SJSA1 (cell line): ENCODE measurements at regions not wholly inside any gene's neighbourhood (a gene's known extent, or its start where the extent isn't known, plus 50 kb on each side); places are given as distances from the start of the nearest gene placed in this dataset.
"Not testable (repeated sequence)": the region's sequence is repeated elsewhere in the genome, so short reads cannot be mapped to it uniquely, and the experiment has no call there.

Source experiments
- DNase-seq, 2 experiments: peaks; one replicate each; pipeline ENCODE4 v3.0.0-alpha.2; 2015 to 2020; ENCODE audit warnings: low spot score in 2 of 2, low read depth in 1 of 2
- H3K27ac ChIP-seq: fragments of 250-450 bp; sonication (Bioruptor Pico); 2 replicates; pipeline ENCODE4 v1.5.1; 2020; ENCODE audit warnings: mild to moderate bottlenecking, moderate library complexity
- H3K27me3 ChIP-seq: fragments of 250-450 bp; sonication (Bioruptor Pico); replicated peaks from 2 replicates; pipeline ENCODE4 v1.5.1; 2020; ENCODE audit warnings: mild to moderate bottlenecking, moderate library complexity
- H3K36me3 ChIP-seq: fragments of 250-450 bp; sonication (Bioruptor Pico); 2 replicates; pipeline ENCODE4 v1.5.1; 2020; ENCODE audit warnings: mild to moderate bottlenecking
- H3K4me1 ChIP-seq: fragments of 250-450 bp; sonication (Bioruptor Pico); replicated peaks from 2 replicates; pipeline ENCODE4 v1.6.1; 2021; ENCODE audit warnings: mild to moderate bottlenecking
- H3K4me3 ChIP-seq: fragments of 250-450 bp; sonication (Bioruptor Pico); 2 replicates; pipeline ENCODE4 v1.5.1; 2020; ENCODE audit warnings: mild to moderate bottlenecking
- H3K9me3 ChIP-seq: fragments of 250-450 bp; sonication (Bioruptor Pico); replicated peaks from 2 replicates; pipeline ENCODE4 v1.5.1; 2020; ENCODE audit warnings: mild to moderate bottlenecking

DNA sequence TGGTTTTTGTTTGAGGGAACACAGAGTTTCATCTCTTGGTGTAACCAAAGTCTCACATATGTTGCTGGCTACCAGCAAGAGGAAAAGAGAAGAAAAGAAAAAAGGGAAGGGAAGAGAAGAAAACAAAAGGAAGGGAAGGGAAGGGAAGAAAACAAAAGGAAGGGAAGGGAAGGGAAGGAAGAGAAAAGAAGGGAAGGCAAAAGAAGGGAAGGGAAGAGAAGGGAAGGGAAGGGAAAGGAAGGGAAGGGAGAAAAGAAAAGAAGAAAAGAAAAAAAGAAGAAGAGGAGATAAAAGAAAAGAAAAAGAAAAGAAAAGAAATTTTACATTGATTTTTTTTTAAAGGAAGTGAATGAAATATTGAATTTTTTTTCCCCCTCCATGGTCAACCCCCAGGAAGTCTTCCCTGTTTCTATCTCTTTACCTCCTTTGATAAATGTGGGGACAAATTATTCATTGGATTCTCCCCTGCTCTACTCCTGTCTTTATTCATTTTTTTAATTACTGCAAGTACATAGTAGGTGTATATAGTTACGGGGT is 228.0 kb downstream of the SHOX start:
- H3K27ac ChIP-seq: no peak overlapping the region
- no peak for DNase-seq
- H3K9me3 ChIP-seq: peaks cover 3% of the 10 kb centered on the region; the same call in 1 of the 2 replicates
- H3K27me3 ChIP-seq: no peaks in the 10 kb centered on the region
- no peak overlapping the region for H3K4me3 ChIP-seq
- H3K4me1 ChIP-seq: no peaks in the 10 kb centered on the region
- H3K36me3 ChIP-seq: no peaks in the 10 kb centered on the region

- H3K4me3 ChIP-seq: no peak overlapping the region
- H3K9me3 ChIP-seq: peaks cover 6% of the 10 kb centered on the region; the same call in 1 of the 2 replicates
- no peak for DNase-seq
- no peaks in the 10 kb centered on the region for H3K36me3 ChIP-seq
- no peaks in the 10 kb centered on the region for H3K27me3 ChIP-seq
- no peaks in the 10 kb centered on the region for H3K4me1 ChIP-seq
- no peak overlapping the region for H3K27ac ChIP-seq
Observed at GRCh38 chrX:857376-857775, 226.8 kb downstream of the SHOX start.

DNA sequence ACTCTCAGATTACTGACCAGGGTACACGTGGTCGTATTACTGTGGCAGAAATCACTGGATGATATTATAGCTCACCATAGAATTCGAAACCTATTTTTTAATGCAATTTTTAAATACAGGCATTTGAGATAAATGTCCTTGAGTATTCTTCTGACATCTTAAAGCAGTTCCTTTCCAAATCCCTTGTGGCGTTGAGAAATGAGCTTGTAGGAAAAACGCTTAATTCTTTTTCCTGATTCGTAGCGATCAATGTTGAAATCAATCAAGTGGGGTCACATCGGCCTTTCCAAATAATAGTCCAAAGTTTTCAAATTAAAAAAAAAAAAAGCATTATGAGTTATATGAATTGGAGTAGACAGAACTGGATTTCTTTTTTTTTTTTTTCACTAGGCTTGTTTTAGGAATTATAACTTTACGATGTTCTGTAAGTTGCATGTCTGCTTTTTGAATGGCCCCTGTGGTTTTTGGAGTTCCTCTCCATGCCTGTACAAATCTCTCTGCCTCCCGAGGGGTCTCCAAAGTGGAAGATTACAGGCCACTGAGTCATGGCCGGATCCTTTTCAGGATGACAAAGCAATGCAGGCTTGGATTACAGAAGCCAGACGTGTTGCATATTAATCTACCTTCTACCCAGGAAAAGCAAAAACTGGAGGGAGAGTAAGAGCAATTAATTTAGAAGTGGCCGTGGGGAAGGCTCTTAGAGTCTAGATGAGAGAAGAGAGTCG is 226.1 kb downstream of the SHOX start:
- Histone ChIP-seq H3K27me3 (no peaks in the 10 kb centered on the region), H3K27ac (no peak overlapping the region), H3K4me1 (no peaks in the 10 kb centered on the region), H3K36me3 (no peaks in the 10 kb centered on the region), H3K9me3 (peaks cover 6% of the 10 kb centered on the region; the same call in 1 of the 2 replicates), H3K4me3 (no peak overlapping the region)
- DNase-seq: no peak

GRCh38 chrX:853304-853703 is 222.7 kb downstream of the SHOX start:
- no peak for DNase-seq
- no peaks in the 10 kb centered on the region for H3K4me1 ChIP-seq
- no peaks in the 10 kb centered on the region for H3K27me3 ChIP-seq
- no peaks in the 10 kb centered on the region for H3K36me3 ChIP-seq
- no peak overlapping the region for H3K4me3 ChIP-seq
- H3K27ac ChIP-seq: no peak overlapping the region
- peaks cover 6% of the 10 kb centered on the region; the same call in 1 of the 2 replicates for H3K9me3 ChIP-seq

- no peaks in the 10 kb centered on the region for H3K36me3 ChIP-seq
- H3K4me3 ChIP-seq: no peak overlapping the region
- peaks cover 6% of the 10 kb centered on the region; the same call in 1 of the 2 replicates for H3K9me3 ChIP-seq
- H3K27me3 ChIP-seq: no peaks in the 10 kb centered on the region
- H3K4me1 ChIP-seq: no peaks in the 10 kb centered on the region
- DNase-seq: no peak
- no peak overlapping the region for H3K27ac ChIP-seq
Observed at GRCh38 chrX:850471-850916, 219.9 kb downstream of the SHOX start.

DNA sequence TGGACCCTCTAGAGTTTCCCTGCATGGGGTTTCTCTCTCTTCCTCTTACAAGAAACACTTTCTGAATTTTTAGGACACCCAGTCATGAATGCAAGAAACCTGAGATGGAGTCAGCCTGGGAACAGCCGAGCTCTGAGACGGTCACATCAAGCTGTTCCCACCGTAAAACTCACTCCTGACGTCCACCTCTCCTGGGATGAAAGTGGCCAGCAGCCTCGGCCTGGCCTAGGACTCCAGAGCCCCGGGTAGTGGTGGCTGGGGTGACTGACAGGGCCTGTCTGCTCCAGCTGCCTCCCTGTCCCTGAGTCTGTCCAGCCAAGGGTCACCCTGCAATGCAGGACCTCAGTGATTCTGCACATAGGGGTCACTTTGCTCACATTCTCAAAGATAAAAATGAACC is 217.8 kb downstream of the SHOX start:
- H3K9me3 ChIP-seq: peaks cover under 1% of the 10 kb centered on the region; the same call in 1 of the 2 replicates
- H3K27ac ChIP-seq: no peak overlapping the region
- DNase-seq: no peak
- no peaks in the 10 kb centered on the region for H3K36me3 ChIP-seq
- no peak overlapping the region for H3K4me3 ChIP-seq
- no peaks in the 10 kb centered on the region for H3K27me3 ChIP-seq
- H3K4me1 ChIP-seq: no peaks in the 10 kb centered on the region

- Histone ChIP-seq H3K27ac (no peak overlapping the region), H3K4me3 (no peak overlapping the region), H3K36me3 (no peaks in the 10 kb centered on the region), H3K4me1 (no peaks in the 10 kb centered on the region), H3K9me3 (no peaks in the 10 kb centered on the region), H3K27me3 (no peaks in the 10 kb centered on the region)
- no peak for DNase-seq
Observed at GRCh38 chrX:843306-843705, 212.7 kb downstream of the SHOX start.

- H3K36me3 ChIP-seq: no peaks in the 10 kb centered on the region
- H3K27me3 ChIP-seq: no peaks in the 10 kb centered on the region
- no peaks in the 10 kb centered on the region for H3K4me1 ChIP-seq
- no peaks in the 10 kb centered on the region for H3K9me3 ChIP-seq
- no peak overlapping the region for H3K27ac ChIP-seq
- DNase-seq: no peak
- H3K4me3 ChIP-seq: no peak overlapping the region
Observed at GRCh38 chrX:840556-840955, 210.0 kb downstream of the SHOX start.

DNA sequence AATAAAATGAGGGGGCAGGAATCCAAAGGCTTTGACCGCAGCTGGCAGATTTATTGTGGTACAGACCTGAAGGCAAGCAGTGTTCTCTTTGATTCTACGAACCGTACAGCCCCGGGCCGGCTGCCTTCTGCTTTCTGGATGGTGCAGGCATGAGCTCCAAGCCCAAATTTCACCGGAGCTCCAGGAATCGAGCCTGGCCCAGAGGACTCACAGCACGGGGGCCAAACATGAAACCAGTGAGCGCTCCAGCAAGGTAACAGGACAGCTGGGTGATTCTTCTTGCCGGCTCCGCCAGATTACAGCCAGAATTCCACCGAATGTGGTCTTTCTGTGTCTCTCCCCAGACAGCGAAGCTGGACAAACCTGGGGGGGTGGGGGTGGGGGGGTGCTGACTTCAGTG is 208.1 kb downstream of the SHOX start:
- not testable (repeated sequence) for H3K36me3 ChIP-seq, H3K4me1 ChIP-seq, DNase-seq, H3K9me3 ChIP-seq, H3K27ac ChIP-seq, H3K4me3 ChIP-seq, H3K27me3 ChIP-seq

DNA sequence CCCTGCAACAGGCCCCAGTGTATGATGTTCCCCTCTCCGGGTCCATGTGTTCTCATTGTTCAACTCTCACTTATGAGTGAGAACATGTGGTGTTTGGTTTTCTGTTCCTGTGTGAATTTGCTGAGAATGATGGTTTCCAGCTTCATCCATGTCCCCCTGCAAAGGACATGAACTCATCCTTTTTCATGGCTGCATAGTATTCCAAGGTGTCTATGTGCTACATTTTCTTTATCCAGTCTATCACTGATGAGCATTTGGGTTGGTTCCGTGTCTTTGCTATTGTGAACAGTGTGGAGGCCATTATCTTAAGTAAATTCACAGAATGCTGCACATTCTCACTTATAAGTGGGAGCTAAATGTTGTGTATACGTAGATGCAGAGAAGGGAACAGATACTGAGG is 205.3 kb downstream of the SHOX start:
- not testable (repeated sequence) for H3K36me3 ChIP-seq, H3K4me1 ChIP-seq, DNase-seq, H3K9me3 ChIP-seq, H3K27me3 ChIP-seq, H3K27ac ChIP-seq, H3K4me3 ChIP-seq

DNA sequence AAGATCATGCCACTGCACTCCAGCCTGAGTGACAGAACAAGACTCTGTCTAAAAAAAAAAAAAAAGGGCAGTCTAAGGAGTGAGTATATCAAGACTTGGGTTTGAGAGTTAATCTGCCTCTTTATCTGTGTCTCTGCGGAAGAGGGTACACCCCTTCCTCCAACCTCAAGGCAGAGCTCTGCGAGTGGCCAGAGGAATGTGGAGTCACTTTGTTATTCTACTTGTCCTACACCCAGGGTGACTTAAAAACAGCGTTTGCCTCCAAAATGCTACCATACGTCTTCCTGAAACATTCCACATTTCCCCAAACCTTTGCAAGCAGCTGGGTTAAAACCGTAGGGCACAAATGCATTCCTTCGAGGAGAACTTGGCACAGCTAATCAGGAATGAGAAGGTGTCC is 199.9 kb downstream of the SHOX start:
- Histone ChIP-seq H3K4me1 (no peaks in the 10 kb centered on the region), H3K27me3 (no peaks in the 10 kb centered on the region), H3K9me3 (no peaks in the 10 kb centered on the region; the same call in none of the 2 replicates)

GRCh38 chrX:829145-829544 is 198.6 kb downstream of the SHOX start:
- Histone ChIP-seq H3K36me3 (no peaks in the 10 kb centered on the region), H3K4me1 (no peaks in the 10 kb centered on the region), H3K9me3 (no peaks in the 10 kb centered on the region; the same call in none of the 2 replicates), H3K4me3 (no peak overlapping the region), H3K27me3 (no peaks in the 10 kb centered on the region), H3K27ac (no peak overlapping the region)
- DNase-seq: no peak

More for the DNA sequence above, 199.9 kb downstream of the SHOX start:
- H3K36me3 ChIP-seq: no peaks in the 10 kb centered on the region
- no peak for DNase-seq
- no peak overlapping the region for H3K27ac ChIP-seq
- no peak overlapping the region for H3K4me3 ChIP-seq

GRCh38 chrX:828411-828959 is 197.9 kb downstream of the SHOX start:
- DNase-seq: no peak
- Histone ChIP-seq H3K27ac (no peak overlapping the region), H3K9me3 (no peaks in the 10 kb centered on the region; the same call in none of the 2 replicates), H3K4me3 (no peak overlapping the region), H3K4me1 (no peaks in the 10 kb centered on the region), H3K27me3 (no peaks in the 10 kb centered on the region), H3K36me3 (no peaks in the 10 kb centered on the region)

GRCh38 chrX:826448-826847 is 195.9 kb downstream of the SHOX start:
- H3K36me3 ChIP-seq: no peaks in the 10 kb centered on the region
- H3K9me3 ChIP-seq: no peaks in the 10 kb centered on the region; the same call in none of the 2 replicates
- H3K27ac ChIP-seq: no peak overlapping the region
- H3K27me3 ChIP-seq: no peaks in the 10 kb centered on the region
- H3K4me3 ChIP-seq: no peak overlapping the region
- H3K4me1 ChIP-seq: no peaks in the 10 kb centered on the region
- DNase-seq: no peak
